ENCODE measurements at regions not wholly inside any gene's neighbourhood (a gene's known extent, or its start where the extent isn't known, plus 50 kb on each side); places are given as distances from the start of the nearest gene placed in this dataset.

GRCh38 chr1:42034426-42034825 lies 115.7 kb upstream of the HIVEP3 start:
- no peak for DNase-seq (ENCODE audit: low read depth in 2 of 2)

- DNase-seq (ENCODE audit: low read depth in 2 of 2), result no peak
Measured at GRCh38 chr1:42033629-42034028, 114.9 kb upstream of the HIVEP3 start.

GRCh38 chr1:42017730-42018129 lies 99.0 kb upstream of the HIVEP3 start:
- DNase-seq (ENCODE audit: low read depth in 2 of 2), result no peak

- DNase-seq (ENCODE audit: low read depth in 2 of 2), result no peak
Measured at GRCh38 chr1:42017259-42017658, 98.5 kb upstream of the HIVEP3 start.

GRCh38 chr1:42014823-42015222 lies 96.1 kb upstream of the HIVEP3 start:
- no peak for DNase-seq (ENCODE audit: low read depth in 2 of 2)

GRCh38 chr1:42013881-42014470 lies 95.3 kb upstream of the HIVEP3 start:
- DNase-seq (ENCODE audit: low read depth in 2 of 2), result no peak

- DNase-seq (ENCODE audit: low read depth in 2 of 2), result no peak
Measured at GRCh38 chr1:42012852-42013251, 94.1 kb upstream of the HIVEP3 start.

GRCh38 chr1:42010381-42010780 lies 91.7 kb upstream of the HIVEP3 start:
- DNase-seq (ENCODE audit: low read depth in 2 of 2), result no peak

GRCh38 chr1:42008264-42008663 lies 89.5 kb upstream of the HIVEP3 start:
- DNase-seq (ENCODE audit: low read depth in 2 of 2), result no peak

GRCh38 chr1:42006836-42007235 lies 88.1 kb upstream of the HIVEP3 start:
- DNase-seq (ENCODE audit: low read depth in 2 of 2), result no peak

GRCh38 chr1:42006093-42006492 lies 87.4 kb upstream of the HIVEP3 start:
- DNase-seq (ENCODE audit: low read depth in 2 of 2), result no peak

GRCh38 chr1:42005530-42005929 lies 86.8 kb upstream of the HIVEP3 start:
- no peak for DNase-seq (ENCODE audit: low read depth in 2 of 2)

- no peak for DNase-seq (ENCODE audit: low read depth in 2 of 2)
Measured at GRCh38 chr1:42004860-42005259, 86.1 kb upstream of the HIVEP3 start.

- DNase-seq (ENCODE audit: low read depth in 2 of 2), result no peak
Measured at GRCh38 chr1:42004322-42004721, 85.6 kb upstream of the HIVEP3 start.

GRCh38 chr1:42003433-42003832 lies 84.7 kb upstream of the HIVEP3 start:
- no peak for DNase-seq (ENCODE audit: low read depth in 2 of 2)

- DNase-seq (ENCODE audit: low read depth in 2 of 2), result no peak
Measured at GRCh38 chr1:42002220-42002619, 83.5 kb upstream of the HIVEP3 start.

GRCh38 chr1:42000766-42001165 lies 82.0 kb upstream of the HIVEP3 start:
- DNase-seq (ENCODE audit: low read depth in 2 of 2), result no peak

GRCh38 chr1:41999884-42000283 lies 81.2 kb upstream of the HIVEP3 start:
- DNase-seq (ENCODE audit: low read depth in 2 of 2), result no peak

- DNase-seq (ENCODE audit: low read depth in 2 of 2), result no peak
Measured at GRCh38 chr1:41998250-41998649, 79.5 kb upstream of the HIVEP3 start.

- DNase-seq (ENCODE audit: low read depth in 2 of 2), result no peak
Measured at GRCh38 chr1:41997153-41997552, 78.4 kb upstream of the HIVEP3 start.

- no peak for DNase-seq (ENCODE audit: low read depth in 2 of 2)
Measured at GRCh38 chr1:41995441-41996130, 76.9 kb upstream of the HIVEP3 start.

GRCh38 chr1:41994195-41994894 lies 75.6 kb upstream of the HIVEP3 start:
- no peak for DNase-seq (ENCODE audit: low read depth in 2 of 2)

- no peak for DNase-seq (ENCODE audit: low read depth in 2 of 2)
Measured at GRCh38 chr1:41983451-41983850, 64.7 kb upstream of the HIVEP3 start.
